ENCODE measurements at regions not wholly inside any gene's neighbourhood (a gene's known extent, or its start where the extent isn't known, plus 50 kb on each side); places are given as distances from the start of the nearest gene placed in this dataset.

DNA sequence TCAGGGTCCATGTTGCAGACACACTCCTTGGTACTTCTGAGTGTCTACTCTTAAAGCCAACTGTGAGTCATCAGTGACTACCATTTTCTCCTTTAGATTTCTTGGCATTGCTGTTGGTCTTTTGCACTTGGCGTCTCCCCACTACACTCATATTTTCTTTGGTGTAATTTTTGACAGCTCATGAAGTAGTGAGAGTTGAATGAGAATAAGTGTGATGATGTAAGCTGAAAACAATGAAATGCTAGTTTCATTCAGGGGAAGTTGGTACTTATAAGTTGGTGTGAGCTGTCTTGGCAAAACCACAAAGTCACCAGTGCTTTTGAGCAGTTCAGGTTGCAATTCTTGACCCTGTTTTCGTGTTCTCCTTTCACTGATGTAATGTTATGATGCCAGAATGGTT, 142.9 kb upstream of the ARX start:
- no peak overlapping the region for H3K4me3 Mint-ChIP-seq
- H3K27me3 Mint-ChIP-seq, result peaks cover 1% of the 10 kb centered on the region
- intact Hi-C loops (cut with micrococcal nuclease), result no loop called here
- no peaks in the 10 kb centered on the region for H3K9me3 Mint-ChIP-seq
- H3K36me3 Mint-ChIP-seq (ENCODE audit: low read depth), result no peaks in the 10 kb centered on the region
- H3K27ac Mint-ChIP-seq, result no peak overlapping the region
- ChIA-PET CTCF (no interaction called here), POLR2A (no interaction called here)
- ATAC-seq (no peak), DNase-seq (no peak)
- no peaks in the 10 kb centered on the region for H3K4me1 Mint-ChIP-seq (ENCODE audit: low read depth)
- TF ChIP-seq CTCF (IDR thresholded peaks at IDR 0.05), result no peak

- H3K4me1 Mint-ChIP-seq (ENCODE audit: low read depth), result no peaks in the 10 kb centered on the region
- no peak for ATAC-seq
- no peak overlapping the region for H3K4me3 Mint-ChIP-seq
- DNase-seq, result no peak
- intact Hi-C loops (cut with micrococcal nuclease), result no loop called here
- H3K27ac Mint-ChIP-seq, result no peak overlapping the region
- no peaks in the 10 kb centered on the region for H3K9me3 Mint-ChIP-seq
- no peak for TF ChIP-seq CTCF (IDR thresholded peaks at IDR 0.05)
- no peaks in the 10 kb centered on the region for H3K36me3 Mint-ChIP-seq (ENCODE audit: low read depth)
- ChIA-PET CTCF (no interaction called here), POLR2A (no interaction called here)
- H3K27me3 Mint-ChIP-seq, result peaks cover 1% of the 10 kb centered on the region
These were observed 141.1 kb upstream of the ARX start for GRCh38 chrX:25156832-25157231.

DNA sequence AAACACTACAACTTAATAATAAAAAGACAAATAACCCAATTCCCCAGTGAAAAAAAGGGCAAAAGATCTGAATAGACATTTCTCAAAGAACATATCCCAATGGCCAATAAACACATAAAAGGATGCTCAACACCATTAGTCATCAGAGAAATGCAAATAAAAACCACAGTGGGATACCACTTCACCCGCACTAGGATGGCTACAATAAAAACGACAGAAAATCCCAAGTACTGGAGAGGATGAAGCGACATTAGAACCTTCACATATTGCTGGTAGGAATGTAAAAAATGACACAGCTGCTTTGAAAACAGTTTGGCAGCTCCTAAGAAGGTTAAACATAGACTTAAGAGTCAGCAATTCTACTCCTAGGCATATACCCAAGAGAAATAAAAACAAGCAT, 140.6 kb upstream of the ARX start:
- CTCF ChIA-PET, result no interaction called here
- Mint-ChIP-seq H3K9me3 (no peaks in the 10 kb centered on the region), H3K27me3 (peaks cover 1% of the 10 kb centered on the region), H3K36me3 (ENCODE audit: low read depth) (no peaks in the 10 kb centered on the region), H3K4me1 (ENCODE audit: low read depth) (no peaks in the 10 kb centered on the region), H3K4me3 (no peak overlapping the region), H3K27ac (no peak overlapping the region)
- ATAC-seq (no peak), DNase-seq (no peak)
- intact Hi-C loops (cut with micrococcal nuclease), result no loop called here
- TF ChIP-seq CTCF (IDR thresholded peaks at IDR 0.05), result no peak
- POLR2A ChIA-PET, result no interaction called here

GRCh38 chrX:25154168-25154567, 138.4 kb upstream of the ARX start:
- TF ChIP-seq CTCF (IDR thresholded peaks at IDR 0.05), result no peak
- H3K36me3 Mint-ChIP-seq (ENCODE audit: low read depth), result no peaks in the 10 kb centered on the region
- H3K9me3 Mint-ChIP-seq, result no peaks in the 10 kb centered on the region
- ChIA-PET POLR2A (no interaction called here), CTCF (no interaction called here)
- intact Hi-C loops (cut with micrococcal nuclease), result no loop called here
- H3K4me1 Mint-ChIP-seq (ENCODE audit: low read depth), result no peaks in the 10 kb centered on the region
- no peak overlapping the region for H3K4me3 Mint-ChIP-seq
- no peak for DNase-seq
- H3K27me3 Mint-ChIP-seq, result peaks cover 1% of the 10 kb centered on the region
- ATAC-seq, result no peak
- no peak overlapping the region for H3K27ac Mint-ChIP-seq

DNA sequence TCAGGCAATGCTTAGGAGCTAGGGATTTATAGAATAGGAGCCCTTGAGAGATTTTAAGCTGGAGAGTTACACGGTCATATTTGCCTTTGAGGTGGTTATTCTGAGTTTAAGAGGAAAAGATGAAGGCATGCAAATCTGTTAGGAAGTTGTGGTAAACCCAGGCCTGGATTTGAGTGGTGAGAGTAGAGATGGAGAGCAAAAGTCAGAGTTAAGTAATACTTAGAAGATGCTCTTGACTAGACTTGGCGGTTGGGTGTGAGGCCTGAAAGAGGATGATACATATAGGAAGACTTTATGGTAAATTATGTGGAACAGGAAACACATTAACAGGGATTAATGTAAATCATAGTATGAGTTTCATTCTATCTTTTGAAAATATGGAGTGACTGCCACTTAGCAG, 136.0 kb upstream of the ARX start:
- CTCF ChIA-PET, result no interaction called here
- TF ChIP-seq CTCF (IDR thresholded peaks at IDR 0.05), result no peak
- no peaks in the 10 kb centered on the region for H3K4me1 Mint-ChIP-seq (ENCODE audit: low read depth)
- no peak overlapping the region for H3K4me3 Mint-ChIP-seq
- no peaks in the 10 kb centered on the region for H3K36me3 Mint-ChIP-seq (ENCODE audit: low read depth)
- ATAC-seq, result no peak
- H3K9me3 Mint-ChIP-seq, result no peaks in the 10 kb centered on the region
- intact Hi-C loops (cut with micrococcal nuclease), result no loop called here
- POLR2A ChIA-PET, result no interaction called here
- no peak for DNase-seq
- no peak overlapping the region for H3K27ac Mint-ChIP-seq
- no peaks in the 10 kb centered on the region for H3K27me3 Mint-ChIP-seq
